Smooth muscle cell (in vitro differentiated cells): ENCODE measurements at regions not wholly inside any gene's neighbourhood (a gene's known extent, or its start where the extent isn't known, plus 50 kb on each side); places are given as distances from the start of the nearest gene placed in this dataset.

ENCODE experiments used
- DNase-seq: peaks from one replicate; lab custom pipeline; 2025; ENCODE audit not compliant: unreplicated experiment; lab: John Stamatoyannopoulos, UW
- H2AFZ ChIP-seq: fragments of 200-600 bp; sonication (generic); 2 replicates; pipeline ENCODE4 v1.6.0; 2016; ENCODE audit warnings: antibody characterized with exemption, low read depth, mild to moderate bottlenecking
- H3F3A ChIP-seq: fragments of 200-600 bp; sonication (generic); 2 replicates; pipeline ENCODE4 v1.6.0; 2017; ENCODE audit warnings: antibody characterized with exemption, low read depth
- H3K27ac ChIP-seq: fragments of 200-600 bp; sonication (generic); 2 replicates; pipeline ENCODE4 v1.5.1; 2016; ENCODE audit warnings: low read depth, mild to moderate bottlenecking
- H3K27me3 ChIP-seq: fragments of 200-600 bp; sonication (generic); 2 replicates; pipeline ENCODE4 v1.6.1; 2016; ENCODE audit warnings: low read depth, mild to moderate bottlenecking
- H3K36me3 ChIP-seq: fragments of 200-600 bp; sonication (generic); 2 replicates; pipeline ENCODE4 v1.5.1; 2016; ENCODE audit warnings: low read depth
- H3K4me1 ChIP-seq: fragments of 200-600 bp; sonication (generic); 2 replicates; pipeline ENCODE4 v1.5.1; 2016; ENCODE audit warnings: low read depth
- H3K4me2 ChIP-seq: fragments of 200-600 bp; sonication (generic); 2 replicates; pipeline ENCODE4 v1.6.0; 2016; ENCODE audit warnings: mild to moderate bottlenecking
- H3K4me3 ChIP-seq: fragments of 200-600 bp; sonication (generic); 2 replicates; pipeline ENCODE4 v1.5.1; 2016; ENCODE audit warnings: mild to moderate bottlenecking
- H3K79me2 ChIP-seq: fragments of 200-600 bp; sonication (generic); 2 replicates; pipeline ENCODE4 v1.6.0; 2016; ENCODE audit warnings: low read depth, mild to moderate bottlenecking
- H3K9ac ChIP-seq: fragments of 200-600 bp; sonication (generic); 2 replicates; pipeline ENCODE4 v1.6.0; 2016; ENCODE audit warnings: low read depth
- H3K9me3 ChIP-seq: fragments of 200-600 bp; sonication (generic); replicated peaks from 2 replicates; pipeline ENCODE4 v1.5.1; 2016; ENCODE audit warnings: low read depth
- H4K20me1 ChIP-seq: fragments of 200-600 bp; sonication (generic); 2 replicates; pipeline ENCODE4 v1.6.0; 2016; ENCODE audit warnings: low read depth
- WGBS: methylation state at CpG from one replicate; pipeline ENCODE4 v1.1.7; 2016; ENCODE audit warnings: low lambda C conversion rate; 5-methylcytosine and 5-hydroxymethylcytosine counted together
- TF ChIP-seq, protein P1 (sequence below): fragments of 200-600 bp; sonication (generic); IDR thresholded peaks from 2 replicates; pipeline ENCODE4 v1.5.1; 2017; ENCODE audit warnings: borderline replicate concordance, mild to moderate bottlenecking, antibody characterized with exemption; ENCODE audit not compliant: insufficient read depth, poor library complexity, severe bottlenecking

DNA sequence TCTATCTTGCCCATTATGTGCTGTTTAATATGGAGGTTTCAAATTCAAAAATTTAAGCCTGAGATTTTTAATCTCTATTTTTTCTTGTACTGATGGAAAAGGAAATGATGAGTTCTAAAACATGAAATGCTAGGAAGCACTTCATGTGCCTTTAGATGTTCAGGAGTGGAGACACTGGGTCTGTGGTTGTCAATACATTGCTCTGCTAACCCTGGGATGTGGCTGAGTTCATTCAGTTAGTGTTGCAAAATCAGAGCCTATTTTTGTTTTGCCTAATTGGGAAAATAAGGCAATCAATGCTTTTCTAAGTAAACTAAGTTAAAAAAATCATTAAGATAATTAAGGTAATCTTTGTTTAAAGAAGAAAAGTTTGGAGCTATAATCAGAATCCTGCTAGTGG is 83.1 kb downstream of the DIPK2A start:
- H3K27me3 ChIP-seq = no peaks in the 10 kb centered on the region
- H3K79me2 ChIP-seq = no peaks in the 10 kb centered on the region
- no peaks in the 10 kb centered on the region for H3K9me3 ChIP-seq
- H3K27ac ChIP-seq = no peak overlapping the region
- H3K36me3 ChIP-seq = no peaks in the 10 kb centered on the region
- H3K9ac ChIP-seq = no peak overlapping the region
- H2AFZ ChIP-seq = no peak overlapping the region
- TF ChIP-seq, protein P1, sequence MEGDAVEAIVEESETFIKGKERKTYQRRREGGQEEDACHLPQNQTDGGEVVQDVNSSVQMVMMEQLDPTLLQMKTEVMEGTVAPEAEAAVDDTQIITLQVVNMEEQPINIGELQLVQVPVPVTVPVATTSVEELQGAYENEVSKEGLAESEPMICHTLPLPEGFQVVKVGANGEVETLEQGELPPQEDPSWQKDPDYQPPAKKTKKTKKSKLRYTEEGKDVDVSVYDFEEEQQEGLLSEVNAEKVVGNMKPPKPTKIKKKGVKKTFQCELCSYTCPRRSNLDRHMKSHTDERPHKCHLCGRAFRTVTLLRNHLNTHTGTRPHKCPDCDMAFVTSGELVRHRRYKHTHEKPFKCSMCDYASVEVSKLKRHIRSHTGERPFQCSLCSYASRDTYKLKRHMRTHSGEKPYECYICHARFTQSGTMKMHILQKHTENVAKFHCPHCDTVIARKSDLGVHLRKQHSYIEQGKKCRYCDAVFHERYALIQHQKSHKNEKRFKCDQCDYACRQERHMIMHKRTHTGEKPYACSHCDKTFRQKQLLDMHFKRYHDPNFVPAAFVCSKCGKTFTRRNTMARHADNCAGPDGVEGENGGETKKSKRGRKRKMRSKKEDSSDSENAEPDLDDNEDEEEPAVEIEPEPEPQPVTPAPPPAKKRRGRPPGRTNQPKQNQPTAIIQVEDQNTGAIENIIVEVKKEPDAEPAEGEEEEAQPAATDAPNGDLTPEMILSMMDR = no peak
- no peak overlapping the region for H3K4me2 ChIP-seq
- H3F3A ChIP-seq = no peaks in the 10 kb centered on the region
- H4K20me1 ChIP-seq = no peaks in the 10 kb centered on the region
- no peaks in the 10 kb centered on the region for H3K4me1 ChIP-seq
- no peak for DNase-seq
- H3K4me3 ChIP-seq = no peak overlapping the region

GRCh38 chr3:144055604-144056003 is 84.0 kb downstream of the DIPK2A start:
- TF ChIP-seq, protein P1 = no peak
- Histone ChIP-seq H3K27me3 (no peaks in the 10 kb centered on the region), H3K9me3 (no peaks in the 10 kb centered on the region), H3K4me3 (no peak overlapping the region), H2AFZ (no peak overlapping the region), H4K20me1 (no peaks in the 10 kb centered on the region), H3K4me2 (no peak overlapping the region), H3F3A (no peaks in the 10 kb centered on the region), H3K79me2 (no peaks in the 10 kb centered on the region), H3K9ac (no peak overlapping the region), H3K27ac (no peak overlapping the region), H3K4me1 (no peaks in the 10 kb centered on the region), H3K36me3 (no peaks in the 10 kb centered on the region)
- WGBS = 60% methylated on average over 1 of the region's 1 CpG
- no peak for DNase-seq

DNA sequence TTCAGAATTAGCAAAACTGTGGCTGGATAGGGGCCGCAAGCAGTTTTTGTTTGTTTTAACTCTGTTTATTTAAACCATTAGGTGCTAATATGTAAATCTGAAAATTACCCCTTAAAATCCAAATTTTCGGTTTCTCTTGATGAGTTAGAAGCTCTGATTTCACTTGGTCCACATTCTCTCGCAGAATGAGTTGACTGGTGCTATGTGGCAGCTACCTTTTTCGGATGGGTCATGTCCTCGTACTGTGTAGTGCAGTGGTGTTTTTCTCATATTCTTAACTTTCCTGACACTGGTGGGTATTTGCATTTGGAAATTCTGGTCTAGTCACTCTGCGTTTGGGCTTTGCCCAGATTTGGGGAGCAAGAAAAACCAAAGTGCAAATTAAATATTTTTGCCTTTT is 87.1 kb downstream of the DIPK2A start:
- Histone ChIP-seq H3K4me2 (no peak overlapping the region), H3K27ac (no peak overlapping the region), H3K36me3 (no peaks in the 10 kb centered on the region), H4K20me1 (no peaks in the 10 kb centered on the region), H3K79me2 (no peaks in the 10 kb centered on the region), H3K9me3 (no peaks in the 10 kb centered on the region), H3K9ac (no peak overlapping the region), H3K4me1 (no peaks in the 10 kb centered on the region), H3F3A (no peaks in the 10 kb centered on the region), H3K4me3 (no peak overlapping the region), H2AFZ (no peak overlapping the region), H3K27me3 (no peaks in the 10 kb centered on the region)
- 95% methylated on average over 6 of the region's 6 CpGs for WGBS
- TF ChIP-seq, protein P1 = no peak
- no peak for DNase-seq

- no peak for DNase-seq
- no peak overlapping the region for H3K27ac ChIP-seq
- H2AFZ ChIP-seq = no peak overlapping the region
- H3K27me3 ChIP-seq = no peaks in the 10 kb centered on the region
- 92% methylated on average over 1 of the region's 1 CpG for WGBS
- H3K36me3 ChIP-seq = no peaks in the 10 kb centered on the region
- H3K9me3 ChIP-seq = no peaks in the 10 kb centered on the region
- TF ChIP-seq, protein P1 = no peak
- no peaks in the 10 kb centered on the region for H3F3A ChIP-seq
- no peaks in the 10 kb centered on the region for H3K4me1 ChIP-seq
- no peak overlapping the region for H3K4me3 ChIP-seq
- no peaks in the 10 kb centered on the region for H3K79me2 ChIP-seq
- no peak overlapping the region for H3K4me2 ChIP-seq
- no peak overlapping the region for H3K9ac ChIP-seq
- no peaks in the 10 kb centered on the region for H4K20me1 ChIP-seq
Observed at GRCh38 chr3:144059481-144059880, 87.9 kb downstream of the DIPK2A start.
